ENCODE measurements at regions not wholly inside any gene's neighbourhood (a gene's known extent, or its start where the extent isn't known, plus 50 kb on each side); places are given as distances from the start of the nearest gene placed in this dataset.

- TF ChIP-seq, protein P1, sequence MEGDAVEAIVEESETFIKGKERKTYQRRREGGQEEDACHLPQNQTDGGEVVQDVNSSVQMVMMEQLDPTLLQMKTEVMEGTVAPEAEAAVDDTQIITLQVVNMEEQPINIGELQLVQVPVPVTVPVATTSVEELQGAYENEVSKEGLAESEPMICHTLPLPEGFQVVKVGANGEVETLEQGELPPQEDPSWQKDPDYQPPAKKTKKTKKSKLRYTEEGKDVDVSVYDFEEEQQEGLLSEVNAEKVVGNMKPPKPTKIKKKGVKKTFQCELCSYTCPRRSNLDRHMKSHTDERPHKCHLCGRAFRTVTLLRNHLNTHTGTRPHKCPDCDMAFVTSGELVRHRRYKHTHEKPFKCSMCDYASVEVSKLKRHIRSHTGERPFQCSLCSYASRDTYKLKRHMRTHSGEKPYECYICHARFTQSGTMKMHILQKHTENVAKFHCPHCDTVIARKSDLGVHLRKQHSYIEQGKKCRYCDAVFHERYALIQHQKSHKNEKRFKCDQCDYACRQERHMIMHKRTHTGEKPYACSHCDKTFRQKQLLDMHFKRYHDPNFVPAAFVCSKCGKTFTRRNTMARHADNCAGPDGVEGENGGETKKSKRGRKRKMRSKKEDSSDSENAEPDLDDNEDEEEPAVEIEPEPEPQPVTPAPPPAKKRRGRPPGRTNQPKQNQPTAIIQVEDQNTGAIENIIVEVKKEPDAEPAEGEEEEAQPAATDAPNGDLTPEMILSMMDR (IDR thresholded peaks at IDR 0.05) = no peak
- TF ChIP-seq POLR2A (IDR thresholded peaks at IDR 0.05) = no peak
Observed at GRCh38 chr5:157922026-157922425, 63.1 kb upstream of the CLINT1 start.

Measured in adrenal gland (tissue), 5 donors.